NCI-H1694 treated with DMSO at 0.1 percent for 48 hours (cell line): ENCODE measurements at regions not wholly inside any gene's neighbourhood (a gene's known extent, or its start where the extent isn't known, plus 50 kb on each side); places are given as distances from the start of the nearest gene placed in this dataset.

Experiments
- DNase-seq: peaks from one replicate; lab custom pipeline; 2025; lab: John Stamatoyannopoulos, UW

GRCh38 chrX:10083809-10084208, 73.0 kb upstream of the CLCN4 start:
- DNase-seq = no peak

GRCh38 chrX:10085223-10085622, 71.6 kb upstream of the CLCN4 start:
- DNase-seq = no peak

GRCh38 chrX:10086676-10087075, 70.1 kb upstream of the CLCN4 start:
- DNase-seq = no peak

GRCh38 chrX:10087391-10087790, 69.4 kb upstream of the CLCN4 start:
- DNase-seq = no peak

GRCh38 chrX:10089378-10089795, 67.4 kb upstream of the CLCN4 start:
- DNase-seq = peak; percentile 55

GRCh38 chrX:10090319-10090718, 66.5 kb upstream of the CLCN4 start:
- DNase-seq = no peak

GRCh38 chrX:10095246-10095645, 61.5 kb upstream of the CLCN4 start:
- no peak for DNase-seq

GRCh38 chrX:10095698-10096432, 60.9 kb upstream of the CLCN4 start:
- no peak for DNase-seq

- no peak for DNase-seq
Measured at GRCh38 chrX:10098270-10098713, 58.5 kb upstream of the CLCN4 start.

GRCh38 chrX:10099411-10099810, 57.4 kb upstream of the CLCN4 start:
- DNase-seq = no peak

GRCh38 chrX:10101269-10101668, 55.5 kb upstream of the CLCN4 start:
- DNase-seq = no peak

- DNase-seq = no peak
Measured at GRCh38 chrX:10102046-10102704, 54.6 kb upstream of the CLCN4 start.

GRCh38 chrX:10103023-10103422, 53.8 kb upstream of the CLCN4 start:
- DNase-seq = no peak

- no peak for DNase-seq
Measured at GRCh38 chrX:10104958-10105658, 51.7 kb upstream of the CLCN4 start.

- DNase-seq = no peak
Measured at GRCh38 chrX:10106806-10107205, 50.0 kb upstream of the CLCN4 start.
